A673 (cell line): ENCODE measurements at regions not wholly inside any gene's neighbourhood (a gene's known extent, or its start where the extent isn't known, plus 50 kb on each side); places are given as distances from the start of the nearest gene placed in this dataset.

ENCODE experiments used
- BruUV-seq: library from RNA; stranded (reverse); fragments of 400-500 nt; replicated peaks from 2 replicates; lab custom pipeline; 2021; lab: Mats Ljungman, UMichigan
- CTCF ChIA-PET: fragments of 300-600 bp; sonication (Branson Sonifier 250); formaldehyde crosslinking; loops from one replicate; lab custom pipeline; 2022; ENCODE audit warnings: antibody characterized with exemption; lab: Charles Lee
- POLR2A ChIA-PET: fragments of 300-600 bp; sonication (Branson Sonifier 250); formaldehyde crosslinking; loops from one replicate; lab custom pipeline; 2022; ENCODE audit warnings: antibody characterized with exemption; ENCODE audit not compliant: low non-redundant PET; lab: Charles Lee
- DNase-seq: peaks from one replicate; pipeline ENCODE4 v3.0.0-alpha.2; 2015; ENCODE audit warnings: low spot score
- H3K27ac ChIP-seq: fragments of 200-600 bp; sonication (generic); 2 replicates; pipeline ENCODE4 v1.5.1; 2016; ENCODE audit warnings: mixed run types, low read depth, mild to moderate bottlenecking, mixed read lengths, antibody characterized with exemption, low read length; ENCODE audit not compliant: poor library complexity, severe bottlenecking
- H3K27me3 ChIP-seq: fragments of 200-600 bp; sonication (generic); replicated peaks from 2 replicates; pipeline ENCODE4 v1.6.1; 2017; ENCODE audit warnings: mixed run types, low read depth, mild to moderate bottlenecking, mixed read lengths, antibody characterized with exemption, low read length; ENCODE audit not compliant: insufficient read depth, poor library complexity
- H3K36me3 ChIP-seq: fragments of 200-600 bp; sonication (generic); 2 replicates; pipeline ENCODE4 v1.6.1; 2016; ENCODE audit warnings: mixed run types, mild to moderate bottlenecking, mixed read lengths, antibody characterized with exemption, low read length; ENCODE audit not compliant: insufficient read depth, poor library complexity, severe bottlenecking
- H3K4me1 ChIP-seq: fragments of 200-600 bp; sonication (generic); 2 replicates; pipeline ENCODE4 v1.6.1; 2017; ENCODE audit warnings: mixed run types, mild to moderate bottlenecking, mixed read lengths, antibody characterized with exemption, low read length; ENCODE audit not compliant: insufficient read depth, poor library complexity, severe bottlenecking
- H3K4me3 ChIP-seq: fragments of 200-600 bp; sonication (generic); 2 replicates; pipeline ENCODE4 v1.5.1; 2016; ENCODE audit warnings: low read depth, mixed run types, mild to moderate bottlenecking, mixed read lengths, low read length; ENCODE audit not compliant: poor library complexity, severe bottlenecking
- H3K9me3 ChIP-seq: fragments of 200-600 bp; sonication (generic); 2 replicates; pipeline ENCODE4 v1.6.1; 2016; ENCODE audit warnings: mixed run types, low read depth, mild to moderate bottlenecking, mixed read lengths, antibody characterized with exemption, low read length; ENCODE audit not compliant: poor library complexity, severe bottlenecking
- EZH2 ChIP-seq: fragments of 200-600 bp; sonication (generic); IDR thresholded peaks from 2 replicates; pipeline ENCODE4 v1.6.1; 2017; ENCODE audit warnings: borderline replicate concordance, low read depth, mild to moderate bottlenecking, mixed read lengths, antibody characterized with exemption, low read length; ENCODE audit not compliant: poor library complexity, severe bottlenecking
- intact Hi-C: fragments of 100-400 bp; cut with micrococcal nuclease; formaldehyde crosslinking; loops from one replicate; pipeline ENCODE4 v1.10.0; 2022; ENCODE audit not compliant: unreplicated experiment
- TF ChIP-seq, protein P1 (sequence below): fragments of 300-800, 200-600 bp; sonication (generic); conservative IDR thresholded peaks from 2 replicates; pipeline ENCODE4 v1.5.1; 2017; ENCODE audit warnings: low read depth, mild to moderate bottlenecking, antibody characterized with exemption, low read length, moderate library complexity, mixed read lengths

DNA sequence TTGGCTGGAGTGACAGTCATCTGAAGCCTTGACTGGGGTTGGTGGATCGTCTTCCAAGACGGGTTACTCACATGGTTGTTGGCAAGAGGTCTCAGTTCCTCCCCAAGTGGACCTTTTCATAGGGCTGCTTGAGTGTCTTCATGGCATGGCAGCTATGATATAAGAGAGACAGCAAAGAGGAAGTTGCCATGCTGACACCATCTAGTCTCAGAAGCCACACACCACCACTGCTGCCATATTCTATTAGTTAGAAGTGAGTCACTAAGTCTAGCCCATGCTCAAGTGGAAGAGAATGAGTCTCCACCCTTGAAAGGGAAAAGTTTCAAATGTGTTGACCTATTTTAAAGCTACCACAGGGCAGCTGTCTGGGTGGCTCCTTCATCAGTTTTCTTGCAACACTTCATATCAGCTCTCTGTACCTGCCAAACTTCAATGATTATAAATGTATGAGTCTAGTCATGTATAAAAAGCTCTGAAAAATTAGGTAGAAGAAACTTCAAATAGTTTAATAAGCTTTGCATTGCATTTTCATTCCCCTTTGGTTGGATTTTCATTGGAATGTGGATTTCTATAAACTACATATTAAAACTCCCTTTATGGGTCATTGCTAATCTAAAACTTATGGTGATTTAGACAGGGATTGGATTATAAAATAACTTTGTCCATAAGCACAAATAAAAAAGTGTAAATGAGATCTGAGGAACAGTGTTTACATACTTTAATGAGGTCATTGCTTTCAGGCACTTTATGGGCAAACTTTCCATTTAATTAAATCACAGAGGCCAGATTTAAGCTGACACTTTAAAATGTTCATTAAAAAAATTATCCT lies 68.0 kb upstream of the ATXN3L start:
- intact Hi-C loops = no loop called here
- no peaks in the 10 kb centered on the region for H3K27me3 ChIP-seq
- H3K9me3 ChIP-seq = no peaks in the 10 kb centered on the region
- H3K36me3 ChIP-seq = no peaks in the 10 kb centered on the region
- CTCF ChIA-PET = no interaction called here
- POLR2A ChIA-PET = no interaction called here
- TF ChIP-seq, protein P1, sequence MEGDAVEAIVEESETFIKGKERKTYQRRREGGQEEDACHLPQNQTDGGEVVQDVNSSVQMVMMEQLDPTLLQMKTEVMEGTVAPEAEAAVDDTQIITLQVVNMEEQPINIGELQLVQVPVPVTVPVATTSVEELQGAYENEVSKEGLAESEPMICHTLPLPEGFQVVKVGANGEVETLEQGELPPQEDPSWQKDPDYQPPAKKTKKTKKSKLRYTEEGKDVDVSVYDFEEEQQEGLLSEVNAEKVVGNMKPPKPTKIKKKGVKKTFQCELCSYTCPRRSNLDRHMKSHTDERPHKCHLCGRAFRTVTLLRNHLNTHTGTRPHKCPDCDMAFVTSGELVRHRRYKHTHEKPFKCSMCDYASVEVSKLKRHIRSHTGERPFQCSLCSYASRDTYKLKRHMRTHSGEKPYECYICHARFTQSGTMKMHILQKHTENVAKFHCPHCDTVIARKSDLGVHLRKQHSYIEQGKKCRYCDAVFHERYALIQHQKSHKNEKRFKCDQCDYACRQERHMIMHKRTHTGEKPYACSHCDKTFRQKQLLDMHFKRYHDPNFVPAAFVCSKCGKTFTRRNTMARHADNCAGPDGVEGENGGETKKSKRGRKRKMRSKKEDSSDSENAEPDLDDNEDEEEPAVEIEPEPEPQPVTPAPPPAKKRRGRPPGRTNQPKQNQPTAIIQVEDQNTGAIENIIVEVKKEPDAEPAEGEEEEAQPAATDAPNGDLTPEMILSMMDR = no peak
- no peak for TF ChIP-seq EZH2
- H3K27ac ChIP-seq = no peak overlapping the region
- DNase-seq = no peak
- no peak overlapping the region for H3K4me3 ChIP-seq
- peaks cover 9% of the 10 kb centered on the region for H3K4me1 ChIP-seq
- BruUV-seq = no TSS peak

DNA sequence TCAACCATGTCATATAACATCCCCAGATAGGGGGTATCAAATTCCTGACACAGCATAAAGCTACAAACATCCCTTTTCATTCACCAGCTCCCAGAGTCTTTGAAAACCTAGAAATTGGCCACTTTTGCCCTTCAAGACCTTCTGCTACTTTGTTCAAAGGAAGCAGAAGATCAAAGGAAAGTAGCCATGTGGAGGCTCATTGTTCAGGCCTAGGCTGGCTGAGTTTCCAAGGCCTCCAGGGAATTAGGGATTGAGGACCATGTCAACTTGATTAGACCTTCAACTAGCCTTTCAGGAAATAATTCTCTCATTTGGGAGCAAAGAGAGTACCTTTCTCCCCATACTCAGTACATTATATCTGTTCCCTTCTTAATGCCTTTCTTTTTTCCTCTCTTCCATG lies 66.8 kb upstream of the ATXN3L start:
- no peaks in the 10 kb centered on the region for H3K9me3 ChIP-seq
- H3K4me3 ChIP-seq = no peak overlapping the region
- no peak for TF ChIP-seq EZH2
- TF ChIP-seq, protein P1 = no peak
- no peak for DNase-seq
- peaks cover 9% of the 10 kb centered on the region for H3K4me1 ChIP-seq
- POLR2A ChIA-PET = no interaction called here
- CTCF ChIA-PET = no interaction called here
- H3K27ac ChIP-seq = no peak overlapping the region
- intact Hi-C loops = no loop called here
- H3K27me3 ChIP-seq = no peaks in the 10 kb centered on the region
- H3K36me3 ChIP-seq = no peaks in the 10 kb centered on the region
- BruUV-seq = no TSS peak

DNA sequence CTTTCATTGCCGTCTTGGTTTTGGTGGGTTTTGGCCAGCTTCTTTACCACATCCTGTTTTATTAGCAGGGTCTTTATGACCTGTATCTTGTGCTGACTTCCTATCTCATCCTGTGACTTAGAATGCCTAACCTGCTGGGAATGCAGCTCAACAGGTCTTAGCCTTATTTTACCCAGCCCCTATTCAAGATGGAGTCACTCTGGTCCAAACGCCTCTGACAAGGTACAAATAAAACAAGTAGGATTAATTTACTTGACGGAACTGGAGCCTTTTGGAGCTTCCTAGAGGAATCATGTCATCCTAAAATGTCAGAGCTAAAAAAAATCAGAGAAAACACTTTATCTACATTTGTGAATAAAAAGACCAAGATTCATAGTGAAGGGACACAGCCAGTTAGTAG lies 66.2 kb upstream of the ATXN3L start:
- H3K4me3 ChIP-seq = no peak overlapping the region
- H3K4me1 ChIP-seq = peaks cover 9% of the 10 kb centered on the region
- no TSS peak for BruUV-seq
- H3K27ac ChIP-seq = no peak overlapping the region
- no peak for DNase-seq
- no peaks in the 10 kb centered on the region for H3K9me3 ChIP-seq
- CTCF ChIA-PET = no interaction called here
- POLR2A ChIA-PET = no interaction called here
- no peak for TF ChIP-seq EZH2
- no peaks in the 10 kb centered on the region for H3K27me3 ChIP-seq
- no peaks in the 10 kb centered on the region for H3K36me3 ChIP-seq
- intact Hi-C loops = no loop called here
